CD4-positive, alpha-beta T cell treated with Interleukin-17A for 1 hour (primary cell): ENCODE measurements at regions not wholly inside any gene's neighbourhood (a gene's known extent, or its start where the extent isn't known, plus 50 kb on each side); places are given as distances from the start of the nearest gene placed in this dataset.
"Not testable (repeated sequence)": the region's sequence is repeated elsewhere in the genome, so short reads cannot be mapped to it uniquely, and the experiment has no call there.

ENCODE experiments used
- DNase-seq: peaks from one replicate; pipeline ENCODE4 v3.0.0-alpha.2; 2020

DNA sequence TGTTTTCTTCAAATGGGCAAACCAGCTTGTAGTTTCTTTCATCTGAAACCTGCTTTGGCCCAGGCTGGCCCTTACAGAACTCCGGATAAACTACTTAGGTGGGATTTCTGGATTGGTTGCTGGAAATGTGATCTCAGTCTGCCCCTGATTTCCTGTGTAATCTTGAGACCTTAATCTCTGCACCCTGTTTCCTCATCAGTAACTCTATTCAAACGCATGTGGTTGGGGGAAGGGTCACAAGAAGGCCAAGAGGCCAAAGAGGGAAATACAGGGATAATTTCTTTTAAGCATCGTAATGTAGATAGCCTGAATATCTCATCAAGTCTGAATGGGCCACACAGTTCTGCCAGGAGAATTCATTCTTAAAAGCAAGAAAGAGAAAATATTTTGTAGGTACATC is 483.6 kb downstream of the LTN1 start:
- no peak for DNase-seq

DNA sequence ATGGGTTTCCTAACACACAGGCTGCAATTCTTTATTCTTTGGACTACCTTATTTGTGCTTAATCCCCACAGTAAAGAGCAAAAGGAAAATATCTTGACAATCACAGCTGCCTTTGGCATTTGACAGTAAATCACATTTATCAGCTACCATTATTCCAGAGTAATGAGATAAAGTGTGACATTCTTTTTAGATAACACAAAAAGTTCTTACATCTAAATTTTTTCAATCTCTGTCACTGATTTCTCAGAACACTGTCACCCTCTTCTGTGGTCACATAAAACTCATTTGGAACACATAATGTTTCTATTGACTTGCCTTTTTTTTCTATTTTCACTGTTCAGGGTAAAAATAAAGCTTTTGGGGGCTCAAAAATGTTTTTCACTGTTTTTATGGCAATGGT is 484.6 kb downstream of the LTN1 start:
- no peak for DNase-seq

DNA sequence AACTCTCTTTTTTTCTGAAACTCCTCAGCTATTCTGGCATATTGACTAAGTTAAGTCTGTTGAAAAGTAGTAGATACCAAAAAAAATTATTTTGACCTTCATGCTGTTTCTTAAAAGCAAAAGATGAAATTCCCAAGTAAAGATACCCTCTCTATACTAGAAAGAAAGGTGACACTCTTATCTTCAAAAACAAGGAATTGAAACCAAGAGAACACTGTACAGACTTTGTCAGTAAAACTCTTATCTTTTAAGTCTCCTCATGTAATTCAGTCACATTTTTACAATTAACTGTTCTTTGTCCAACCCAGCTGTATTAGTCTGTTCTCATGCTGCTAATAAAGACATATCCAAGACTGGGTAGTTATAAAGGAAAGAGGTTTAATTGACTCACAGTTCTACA is 496.2 kb downstream of the LTN1 start:
- DNase-seq, result no peak

DNA sequence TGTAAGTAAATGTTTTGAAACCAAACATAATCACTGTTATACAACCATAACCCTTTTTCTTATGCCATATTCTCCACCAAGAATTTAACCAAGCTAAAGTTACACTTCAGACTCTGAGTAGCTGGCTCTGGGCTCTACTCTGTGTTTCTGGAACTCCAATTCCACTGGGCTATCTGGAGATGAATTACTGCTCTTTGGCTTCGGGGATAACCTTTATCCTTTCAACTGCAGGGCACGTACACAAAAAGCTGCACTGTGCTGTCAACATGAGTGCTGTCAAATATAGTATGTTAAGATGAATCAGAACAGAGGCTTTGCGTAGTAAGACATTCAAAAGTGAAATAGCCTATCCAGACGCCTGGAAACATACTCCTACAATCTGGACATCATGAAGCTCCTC is 500.6 kb downstream of the LTN1 start:
- DNase-seq, result no peak

DNA sequence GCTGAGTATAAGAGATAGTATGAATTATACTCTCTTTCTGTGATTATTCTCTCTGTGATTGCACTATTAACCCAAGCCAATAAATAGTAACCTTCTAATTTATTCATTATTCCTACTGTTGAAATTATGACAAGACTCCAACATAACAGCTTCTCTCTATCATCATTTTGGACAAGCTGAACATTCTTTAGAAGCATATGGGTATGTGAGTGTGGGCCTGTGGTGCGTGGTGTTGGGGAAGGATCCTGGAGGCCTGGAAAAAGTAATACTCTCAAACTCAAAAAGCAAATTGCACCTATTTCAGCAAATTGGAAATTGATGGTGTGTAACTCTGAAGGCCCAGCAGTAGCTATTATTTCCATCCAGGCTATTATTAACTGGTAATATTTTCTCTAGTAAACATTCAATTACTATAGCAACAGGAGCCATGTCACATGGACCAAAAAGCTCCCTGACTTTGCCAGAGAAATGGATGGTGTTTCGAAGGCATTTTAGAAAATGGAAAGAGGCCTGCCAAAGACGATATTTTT is 502.8 kb downstream of the LTN1 start:
- DNase-seq, result no peak

DNA sequence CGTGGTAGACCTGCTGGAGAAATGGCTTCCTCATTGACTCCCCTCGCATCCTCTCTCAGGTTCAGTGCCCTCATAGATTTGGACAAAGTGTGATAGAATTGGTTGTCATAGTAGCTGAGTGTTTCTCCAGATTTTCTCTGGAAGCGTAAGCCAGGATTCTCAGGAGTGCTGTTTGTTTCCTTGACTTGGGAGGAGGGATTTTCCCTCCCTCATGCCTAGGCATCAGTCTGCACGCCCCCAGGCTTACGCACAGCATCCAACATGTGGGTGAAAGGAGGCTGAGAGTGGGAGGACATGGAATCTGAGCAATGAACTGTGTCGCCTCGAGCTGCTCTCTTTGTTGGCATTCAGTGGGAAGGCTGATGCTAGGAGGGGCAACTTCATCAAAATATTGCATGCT is 503.5 kb downstream of the LTN1 start:
- DNase-seq, result no peak

DNA sequence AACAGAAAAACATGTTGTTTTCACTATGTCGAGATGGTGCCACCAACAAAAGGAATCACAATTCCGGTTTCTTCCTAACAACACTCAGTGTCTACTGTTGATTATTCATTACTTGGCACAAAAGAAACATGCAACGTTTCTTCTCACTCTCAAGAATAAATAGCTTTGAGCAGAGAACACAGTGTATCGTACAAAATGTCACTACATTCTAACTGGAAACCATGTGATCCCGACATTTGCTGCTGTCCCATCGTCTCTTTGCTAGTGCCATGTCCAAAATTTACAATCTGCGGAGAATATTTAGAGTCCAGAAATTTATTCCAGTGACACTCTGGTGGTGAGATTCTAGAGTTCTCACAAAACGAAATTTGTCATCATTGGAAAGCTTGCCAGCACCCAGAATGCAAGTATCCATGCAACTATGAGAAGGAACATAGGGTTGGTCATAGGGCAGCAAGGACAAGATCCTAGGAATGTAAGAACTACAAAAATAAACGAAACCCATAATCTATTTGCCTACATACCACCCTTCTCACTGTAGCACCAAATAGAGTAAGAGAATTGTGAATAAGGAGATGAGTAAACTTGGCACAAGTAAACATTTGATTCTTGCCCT is 505.1 kb downstream of the LTN1 start:
- no peak for DNase-seq

DNA sequence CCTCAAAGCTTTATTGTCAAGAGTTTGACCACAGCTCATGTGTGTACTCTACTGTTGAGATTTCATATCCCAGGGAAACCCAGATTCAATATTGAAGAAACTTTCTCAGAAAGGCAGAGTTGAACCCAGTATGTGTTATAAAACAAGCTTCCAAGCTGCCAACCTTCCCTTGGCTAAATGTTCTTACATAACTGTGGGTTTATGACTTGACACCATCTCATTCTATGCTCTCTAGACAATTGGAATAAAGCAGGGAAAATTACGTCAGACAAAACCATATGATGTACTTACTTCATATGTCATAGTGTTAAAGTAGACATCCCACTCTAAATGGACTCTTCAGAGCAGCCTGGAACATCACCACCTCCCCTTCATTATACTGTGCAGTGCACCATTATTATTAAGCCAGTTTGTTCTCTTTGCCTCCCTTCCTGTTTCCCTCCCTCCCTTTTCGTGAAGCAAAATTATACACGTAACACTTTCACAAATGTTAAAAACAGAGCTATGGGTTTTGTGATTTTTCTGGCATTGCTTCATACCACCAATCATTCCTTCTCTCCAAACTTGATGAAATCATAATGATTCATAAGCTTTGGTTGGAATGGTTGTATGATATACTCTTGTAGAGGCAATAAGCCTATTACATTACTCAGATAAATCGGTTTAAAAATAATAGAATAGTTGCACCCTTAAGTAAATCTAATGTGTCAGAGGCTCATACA is 507.2 kb downstream of the LTN1 start:
- no peak for DNase-seq

DNA sequence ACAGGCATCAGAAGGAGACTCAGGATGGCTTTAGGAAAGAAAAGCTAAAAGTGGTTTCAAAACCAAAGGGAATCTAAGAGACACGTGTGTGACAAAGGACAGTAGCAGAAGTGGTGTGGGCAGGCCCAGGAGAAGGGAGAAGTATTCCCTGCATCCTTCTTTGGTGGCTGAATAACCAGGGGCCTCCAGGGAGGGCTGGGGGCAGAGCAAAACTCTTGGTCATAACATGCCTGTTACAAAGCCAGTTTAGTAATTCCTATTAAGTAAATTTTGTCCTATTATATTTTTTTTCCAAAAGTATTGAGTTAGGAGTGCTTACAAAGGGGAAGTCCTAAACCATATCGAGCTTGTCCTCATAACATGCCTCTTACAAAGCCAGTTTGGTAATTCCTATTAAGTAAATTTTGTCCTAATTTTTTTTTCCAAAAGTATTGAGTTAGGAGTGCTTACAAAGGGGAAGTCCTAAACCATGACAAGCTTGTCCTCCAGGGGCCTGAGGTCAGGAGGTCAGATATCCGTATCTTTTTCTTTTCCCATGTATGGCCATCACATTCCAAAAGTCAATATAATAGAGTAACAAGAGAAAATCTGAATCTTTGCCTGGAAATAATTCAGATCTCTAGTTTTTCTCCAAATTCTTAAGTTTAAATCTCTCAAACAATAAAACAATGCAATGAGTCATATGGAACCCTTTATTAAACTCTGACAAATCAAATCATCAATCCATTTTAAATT is 509.2 kb downstream of the LTN1 start:
- no peak for DNase-seq

DNA sequence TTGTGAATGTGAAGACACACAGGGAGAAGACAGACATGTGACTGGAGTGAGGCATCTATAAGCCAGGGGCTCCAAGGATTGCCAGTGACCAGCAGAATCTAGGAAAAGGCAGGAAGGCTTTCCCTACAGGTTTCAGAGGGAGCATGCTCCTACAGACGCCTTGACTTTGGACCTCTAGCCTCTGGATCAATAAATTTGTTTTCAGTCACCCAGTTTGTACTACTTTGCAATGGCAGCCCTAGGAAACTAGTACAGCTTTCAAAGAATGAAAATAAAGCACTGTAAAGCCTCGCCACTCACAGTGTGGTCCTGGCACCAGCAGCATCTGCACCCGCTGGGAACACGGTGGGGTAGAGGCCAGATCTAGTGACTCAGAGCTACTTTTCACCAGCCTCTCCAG is 510.0 kb downstream of the LTN1 start:
- no peak for DNase-seq

DNA sequence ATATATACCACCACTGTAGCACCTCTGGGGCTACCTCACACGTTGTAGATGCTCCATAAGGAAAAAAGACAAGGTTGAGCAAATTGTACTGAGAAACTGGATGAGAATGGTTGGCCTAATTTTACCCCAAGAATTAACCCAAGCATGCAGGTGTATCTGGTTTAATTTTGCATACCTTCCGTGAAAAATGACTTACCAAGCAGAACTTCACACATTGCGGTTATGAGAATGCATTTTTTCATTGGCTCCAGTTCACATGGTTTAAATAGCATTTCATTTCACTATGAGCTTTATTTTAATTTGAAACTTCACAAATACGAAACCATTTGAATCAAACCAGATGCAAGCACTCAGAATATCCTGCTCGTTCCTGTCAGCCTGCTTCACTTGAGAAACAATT is 512.2 kb downstream of the LTN1 start:
- no peak for DNase-seq

DNA sequence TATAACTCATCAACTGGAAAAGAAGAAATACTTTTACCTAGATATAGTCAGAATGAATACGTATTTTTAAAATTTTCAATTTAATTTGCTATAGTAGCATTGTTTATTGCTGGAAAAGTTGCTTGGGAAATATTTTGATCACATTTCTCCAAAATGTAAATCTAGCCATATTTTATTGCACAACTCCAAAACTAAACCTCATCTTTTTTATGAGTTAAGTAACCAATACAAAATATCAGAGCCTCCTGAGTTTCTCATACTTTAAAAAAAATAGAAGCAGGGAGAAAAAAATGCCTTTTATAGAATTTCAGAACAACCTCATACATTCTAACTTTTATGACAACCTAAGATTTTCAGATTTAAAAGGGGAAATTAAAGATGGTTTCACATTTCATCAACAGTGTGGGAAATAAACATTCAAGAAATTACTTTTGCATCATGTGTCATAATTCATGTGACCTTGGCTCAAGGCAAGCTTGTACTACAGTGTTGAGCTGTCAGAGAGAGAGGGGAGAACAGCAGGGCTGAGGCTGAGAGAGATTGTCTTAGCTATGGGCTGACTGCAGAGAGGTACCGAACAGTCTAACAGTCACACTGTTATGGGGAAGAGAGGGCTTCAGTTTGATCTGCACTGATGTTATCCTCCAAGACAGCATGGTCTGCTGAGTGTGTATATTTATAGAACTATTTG is 519.0 kb downstream of the LTN1 start:
- DNase-seq, result no peak

DNA sequence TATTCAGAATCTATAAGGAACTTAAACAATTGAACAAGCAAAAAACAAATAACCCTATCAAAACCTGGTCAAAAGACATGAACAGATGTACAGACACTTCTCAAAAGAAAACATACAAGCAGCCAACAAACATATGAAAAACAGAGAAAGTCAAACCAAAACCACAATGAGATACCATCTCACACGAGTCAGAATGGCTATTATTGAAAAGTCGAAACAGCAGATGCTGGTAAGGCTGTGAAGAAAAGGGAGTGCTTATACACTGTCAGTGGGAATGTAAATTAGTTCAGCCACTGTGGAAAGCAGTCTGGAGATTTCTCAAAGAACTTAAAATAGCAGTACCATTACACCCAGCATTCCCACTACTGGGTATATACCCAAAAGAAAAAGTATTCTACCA is 520.1 kb downstream of the LTN1 start:
- DNase-seq, result not testable (repeated sequence)

DNA sequence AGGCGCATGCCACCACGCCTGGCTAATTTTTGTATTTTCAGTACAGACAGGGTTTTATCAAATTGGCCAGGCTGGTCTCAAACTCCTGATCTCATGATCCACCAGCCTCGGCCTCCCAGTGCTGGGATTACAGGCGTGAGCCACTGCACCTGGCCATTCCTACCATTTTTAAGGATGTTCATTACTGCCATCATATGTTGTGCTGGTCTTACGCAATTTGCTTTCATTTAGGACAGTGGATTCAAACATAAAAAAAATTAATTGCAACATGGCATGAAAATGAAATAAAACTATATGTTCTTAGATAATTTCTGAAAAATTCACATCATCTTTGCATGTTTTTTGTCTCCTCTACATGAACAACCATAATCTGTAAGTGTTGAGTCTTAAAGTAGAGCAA is 527.7 kb downstream of the LTN1 start:
- DNase-seq, result no peak

DNA sequence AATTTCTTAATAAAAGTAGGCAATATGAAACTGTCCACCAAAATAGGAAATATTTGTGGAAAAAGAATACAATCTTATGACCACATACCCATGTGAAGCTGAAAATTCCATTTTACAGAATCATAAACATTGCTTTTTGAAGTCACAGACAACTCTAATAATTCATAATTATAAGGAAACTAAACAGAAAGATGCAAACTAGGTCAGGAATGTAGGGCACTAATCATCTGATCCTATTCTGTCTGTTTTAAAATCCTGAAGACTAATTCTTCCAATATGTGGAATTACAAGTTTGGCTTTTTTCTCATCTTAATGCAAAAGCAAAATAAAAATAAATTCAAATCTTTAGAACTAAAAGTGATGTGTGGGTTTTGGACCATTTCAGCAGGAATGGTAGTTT is 528.6 kb downstream of the LTN1 start:
- no peak for DNase-seq

DNA sequence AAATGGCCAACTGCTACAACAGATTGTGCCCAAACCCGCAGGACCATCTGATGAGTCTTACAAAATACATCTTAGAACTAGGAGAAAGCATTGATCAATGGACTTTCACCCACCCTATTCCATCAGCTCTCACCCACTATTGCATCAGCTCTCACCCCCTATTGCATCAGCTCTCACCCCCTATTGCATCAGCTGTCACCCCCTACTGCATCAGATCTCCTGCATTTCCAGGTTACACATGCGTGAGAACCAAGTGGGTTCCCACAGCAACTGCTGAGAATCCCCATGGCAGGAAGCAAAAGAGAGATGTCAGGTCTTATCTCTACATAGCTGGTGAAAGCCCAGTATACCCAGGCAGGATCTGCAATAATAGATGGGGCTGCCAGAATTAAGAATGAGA is 533.5 kb downstream of the LTN1 start:
- DNase-seq, result no peak

DNA sequence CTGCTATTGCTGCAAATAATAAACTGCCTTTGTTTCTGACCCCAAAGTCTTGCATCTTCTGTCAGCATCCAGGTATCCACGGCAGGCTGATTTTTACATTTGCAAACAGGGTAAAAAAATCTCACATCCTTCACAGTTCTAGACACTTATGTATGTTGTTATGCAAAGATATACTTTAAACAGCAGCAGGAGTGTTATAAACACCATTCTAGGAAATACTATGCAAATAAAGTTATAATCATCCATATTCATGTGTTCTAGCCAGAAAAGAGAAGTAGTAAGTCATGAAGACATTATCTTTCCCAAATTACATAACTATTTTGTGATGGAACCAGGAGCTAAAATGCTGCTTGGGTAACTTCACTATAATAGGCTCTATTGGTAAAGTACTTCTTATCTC is 534.2 kb downstream of the LTN1 start:
- DNase-seq, result no peak

DNA sequence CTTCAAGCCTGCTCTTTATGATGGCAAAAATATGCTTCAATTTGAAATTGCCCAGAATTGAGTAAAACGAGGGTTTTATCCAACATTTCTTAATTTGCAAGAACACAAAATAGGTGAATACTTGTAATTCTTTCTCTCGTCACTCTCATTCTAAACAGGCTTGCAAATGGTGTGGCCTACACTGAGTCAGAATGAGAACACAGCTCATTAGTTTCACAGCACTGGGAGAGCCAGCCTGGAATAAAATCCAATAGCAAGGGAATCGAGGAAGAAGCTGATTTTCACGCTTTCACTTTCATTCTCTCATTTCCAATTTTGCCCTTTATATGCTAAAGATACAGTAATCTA is 537.5 kb downstream of the LTN1 start:
- DNase-seq, result no peak

DNA sequence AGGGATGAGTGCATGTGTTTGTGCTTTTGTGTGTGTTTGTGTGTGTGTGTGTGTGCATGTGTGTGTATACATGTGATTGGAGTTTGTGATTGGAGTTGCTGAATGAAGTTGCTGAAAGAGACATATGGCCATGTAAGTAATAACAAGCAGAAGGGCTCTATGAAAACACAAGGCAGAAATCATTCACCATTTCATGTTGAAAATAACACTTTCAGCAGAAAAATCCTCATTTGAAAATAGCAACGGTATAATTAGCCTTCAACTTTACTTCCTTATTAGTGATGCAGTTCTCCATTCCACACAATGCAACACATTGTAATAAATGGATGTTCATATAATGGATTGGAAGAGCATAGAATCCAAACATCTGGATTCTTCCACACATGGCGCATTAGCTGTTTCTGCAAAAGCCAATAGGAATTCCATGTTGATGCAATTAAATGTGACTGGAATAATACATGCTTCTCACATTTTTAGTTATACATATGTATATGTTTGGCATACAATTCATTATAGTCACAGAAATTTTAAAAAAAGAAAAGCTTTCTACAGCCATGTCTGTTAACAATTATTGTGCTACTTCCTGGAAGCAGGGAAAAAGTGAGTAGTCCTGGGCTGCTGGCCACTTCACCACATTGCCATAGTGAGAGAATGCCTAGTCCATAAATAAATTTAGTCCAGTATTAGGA is 538.0 kb downstream of the LTN1 start:
- DNase-seq, result no peak

DNA sequence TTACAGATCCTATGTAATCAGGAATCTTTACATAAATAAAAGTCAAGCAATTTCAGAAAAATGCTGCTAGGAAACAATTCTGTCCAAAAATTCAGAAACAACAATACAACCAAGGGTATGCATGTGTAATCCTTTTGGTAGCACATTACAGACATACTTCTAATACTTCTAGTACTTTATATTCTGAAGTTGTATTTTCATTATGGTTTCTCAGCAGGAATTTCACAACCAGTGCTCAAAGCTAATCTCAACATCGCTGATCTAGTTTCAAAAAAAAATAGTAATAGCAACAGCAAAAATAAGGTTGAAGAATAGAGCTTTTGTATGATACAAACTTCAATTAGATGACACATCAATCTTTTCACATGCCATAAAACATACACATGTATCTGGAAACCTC is 545.2 kb downstream of the LTN1 start:
- no peak for DNase-seq

DNA sequence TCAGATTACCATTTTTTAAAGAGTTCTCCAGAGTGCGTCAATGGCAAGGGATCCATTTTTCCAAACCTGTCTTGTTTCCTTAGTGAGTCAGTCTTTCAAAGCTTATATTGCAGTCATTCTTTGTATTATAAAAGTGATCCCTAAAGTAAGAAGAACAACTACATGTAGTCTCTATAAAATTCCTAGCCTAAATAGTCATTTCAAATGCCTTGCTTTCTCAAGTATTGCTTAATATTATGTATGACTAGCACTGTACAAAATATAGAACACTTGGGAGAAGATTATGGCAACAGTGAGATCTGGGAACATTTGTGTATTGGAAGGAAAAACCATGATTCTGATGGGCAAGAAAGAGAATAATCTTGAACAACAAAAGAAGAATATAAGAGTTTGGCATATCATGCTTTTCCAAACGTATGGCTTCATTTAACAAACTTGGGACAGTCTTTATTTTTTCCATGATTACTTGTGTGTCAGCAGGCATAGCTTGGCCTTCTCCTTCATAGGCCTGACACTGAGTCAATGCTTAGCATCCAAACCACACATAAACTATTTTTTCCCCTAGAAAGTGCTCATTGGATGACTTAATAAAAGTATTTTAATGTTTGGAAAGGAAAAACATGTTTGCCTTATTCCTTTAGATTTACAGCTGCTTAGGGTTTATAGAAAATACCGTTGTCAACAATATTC is 547.4 kb downstream of the LTN1 start:
- DNase-seq, result no peak

DNA sequence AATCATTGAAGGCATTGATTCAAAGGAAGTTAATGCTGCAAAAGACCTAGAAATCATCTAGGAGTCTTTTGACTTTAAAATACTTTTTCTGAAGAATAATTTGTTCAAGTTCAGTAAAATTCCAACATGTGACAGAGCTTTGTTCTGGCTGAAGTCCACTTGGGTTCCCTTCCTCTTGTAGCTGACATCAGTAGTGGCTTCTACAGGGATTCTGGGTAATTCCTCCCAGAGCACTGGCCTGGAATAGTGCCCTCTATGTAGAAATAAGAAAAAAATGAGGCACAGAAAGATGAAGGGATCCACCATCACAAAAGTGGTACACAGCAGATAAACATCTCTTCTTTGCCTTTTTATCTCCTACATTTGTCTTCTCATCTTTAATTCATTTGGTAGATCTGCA is 548.1 kb downstream of the LTN1 start:
- DNase-seq, result no peak
